RWPE1 (cell line): ENCODE measurements at regions not wholly inside any gene's neighbourhood (a gene's known extent, or its start where the extent isn't known, plus 50 kb on each side); places are given as distances from the start of the nearest gene placed in this dataset.

Experiments used
- CTCF ChIA-PET: fragments of 350-600 bp; sonication (Branson Sonifier 250); formaldehyde crosslinking; extraction: SDS; loops from one replicate; lab custom pipeline; 2021; lab: Yijun Ruan, JAX
- POLR2A ChIA-PET: fragments of 400-600 bp; formaldehyde crosslinking; extraction: SDS; loops from one replicate; lab custom pipeline; 2020; ENCODE audit warnings: antibody characterized with exemption; ENCODE audit not compliant: low non-redundant PET; lab: Yijun Ruan, JAX
- DNase-seq: peaks from one replicate; pipeline ENCODE4 v3.0.0; 2012; ENCODE audit warnings: low spot score
- H3K27ac ChIP-seq: fragments of 450-650 bp; 2 replicates; pipeline ENCODE4 v1.5.1; 2017
- CTCF ChIP-seq: fragments of 450-650 bp; conservative IDR thresholded peaks from 2 replicates; pipeline ENCODE4 v1.5.1; 2017; ENCODE audit warnings: low read depth, mild to moderate bottlenecking

DNA sequence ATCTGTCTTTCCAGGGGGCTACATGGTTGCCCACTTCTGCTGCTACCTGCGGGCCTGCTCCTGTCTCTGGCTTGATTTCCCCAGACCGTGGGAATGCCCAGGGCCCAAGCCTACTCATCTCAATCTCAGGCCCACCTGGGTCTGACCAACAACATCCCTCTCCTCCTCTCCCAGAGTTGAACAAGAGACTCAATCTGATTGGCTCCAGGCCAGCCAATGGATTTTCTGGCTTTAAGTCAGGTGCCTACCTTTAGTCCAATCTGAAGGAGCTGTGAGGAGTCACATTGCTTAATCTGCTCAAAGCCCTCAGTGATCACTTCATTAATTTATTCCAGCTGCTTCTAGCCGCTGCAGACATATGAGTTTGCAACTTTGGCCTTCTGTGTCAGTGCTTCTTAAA lies 162.4 kb upstream of the KCNG1 start:
- CTCF ChIA-PET: interaction anchor here (0.6 to 0.7 kb wide), 3 partner anchors 13 to 407 kb away, joined by 3 read pairs; no protein-coding TSS in a partner anchor
- H3K27ac ChIP-seq: no peak overlapping the region
- POLR2A ChIA-PET: no interaction called here
- TF ChIP-seq CTCF: no peak
- DNase-seq: peak; percentile 30

DNA sequence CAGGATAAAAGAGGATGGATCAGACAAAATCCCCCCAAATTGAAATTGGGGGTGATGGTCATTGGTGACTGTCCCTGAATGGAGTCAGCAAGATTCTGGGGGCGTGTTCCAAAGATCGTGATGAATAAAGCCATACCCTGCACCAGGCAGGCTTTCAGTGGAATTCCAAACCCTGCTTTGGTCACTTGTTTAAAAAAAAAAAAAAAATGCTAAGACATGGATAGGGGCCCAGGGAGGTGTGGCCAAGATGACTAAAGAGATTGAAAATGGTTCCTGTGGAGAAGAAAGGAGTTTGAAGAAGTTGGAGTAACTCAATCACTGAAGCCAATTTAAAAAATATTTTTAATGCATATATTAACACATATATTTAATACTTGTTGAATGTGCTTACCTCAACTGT lies 161.4 kb upstream of the KCNG1 start:
- H3K27ac ChIP-seq: no peak overlapping the region
- TF ChIP-seq CTCF: no peak
- no peak for DNase-seq
- ChIA-PET POLR2A (no interaction called here), CTCF (interaction anchor here (0.6 kb wide), 1 partner anchor 371 kb away, joined by 4 read pairs; no protein-coding TSS in a partner anchor)

GRCh38 chr20:51183451-51183850 lies 160.5 kb upstream of the KCNG1 start:
- no peak overlapping the region for H3K27ac ChIP-seq
- TF ChIP-seq CTCF: no peak
- no peak for DNase-seq
- ChIA-PET CTCF (interaction anchor here (0.6 kb wide), 1 partner anchor 372 kb away, joined by 4 read pairs; no protein-coding TSS in a partner anchor), POLR2A (no interaction called here)

DNA sequence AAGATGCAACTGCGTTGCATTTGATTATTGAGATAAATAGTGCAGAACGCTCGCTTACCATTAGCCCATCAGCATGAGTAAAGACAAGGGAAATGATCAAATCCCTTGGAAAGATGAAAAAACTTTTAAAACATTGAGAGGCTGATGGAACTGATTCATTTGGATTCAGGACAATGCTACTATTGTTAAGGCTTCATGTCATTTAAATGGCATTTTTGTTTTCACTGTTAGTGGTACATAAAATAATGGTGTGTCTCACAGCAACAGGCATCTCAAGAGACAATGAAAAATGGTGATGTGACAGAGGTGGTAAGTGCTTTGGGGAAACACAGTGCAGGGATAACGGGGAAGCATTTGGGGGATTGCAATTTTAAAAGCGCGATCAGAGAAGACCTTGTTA lies 159.7 kb upstream of the KCNG1 start:
- CTCF ChIA-PET: no interaction called here
- no peak overlapping the region for H3K27ac ChIP-seq
- POLR2A ChIA-PET: no interaction called here
- no peak for DNase-seq
- no peak for TF ChIP-seq CTCF

DNA sequence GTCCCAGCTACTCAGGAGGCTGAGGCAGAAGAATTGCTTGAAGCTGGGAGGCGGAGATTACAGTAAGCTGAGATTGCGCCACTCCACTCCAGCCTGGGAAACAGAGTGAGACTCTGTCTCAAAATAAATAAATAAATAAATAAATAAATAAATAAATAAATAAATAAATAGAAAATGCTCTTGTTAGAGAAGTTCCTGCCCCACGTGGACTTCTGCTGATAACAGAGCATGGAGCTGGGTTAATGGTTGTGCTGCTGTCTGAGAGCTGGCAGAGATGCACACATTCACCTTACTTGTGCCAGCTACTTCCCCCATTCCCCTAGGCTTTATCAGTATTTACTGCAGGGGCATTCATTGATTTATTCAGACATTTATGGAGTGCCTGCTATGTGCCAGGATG lies 155.2 kb upstream of the KCNG1 start:
- ChIA-PET POLR2A (no interaction called here), CTCF (interaction anchor here (1.0 kb wide), 1 partner anchor 34 kb away, joined by 4 read pairs; no protein-coding TSS in a partner anchor)
- no peak for TF ChIP-seq CTCF
- no peak overlapping the region for H3K27ac ChIP-seq
- DNase-seq: no peak

GRCh38 chr20:51176876-51177275 lies 154.0 kb upstream of the KCNG1 start:
- no peak for DNase-seq
- POLR2A ChIA-PET: no interaction called here
- TF ChIP-seq CTCF: no peak
- CTCF ChIA-PET: interaction anchor here (0.5 to 0.6 kb wide), 2 partner anchors 95 to 811 kb away, joined by 3 to 5 read pairs; no protein-coding TSS in a partner anchor
- no peak overlapping the region for H3K27ac ChIP-seq
